Thyroid gland (tissue), 4 donors: ENCODE measurements at regions not wholly inside any gene's neighbourhood (a gene's known extent, or its start where the extent isn't known, plus 50 kb on each side); places are given as distances from the start of the nearest gene placed in this dataset.

Source experiments
- CTCF ChIP-seq, 6 experiments: fragments of 200-600 bp in 3 of 6; fragments of 450-650 bp in 3 of 6; sonication (generic) in 3 of 6; IDR thresholded peaks; one replicate each; pipeline ENCODE4 v1.5.1; 2016 to 2019; ENCODE audit warnings: antibody characterized with exemption in 6 of 6, mild to moderate bottlenecking in 2 of 6, inconsistent platforms in 1 of 6, moderate library complexity in 1 of 6
- POLR2A ChIP-seq, 2 donors: fragments of 450-650 bp; IDR thresholded peaks; one replicate each; pipeline ENCODE4 v1.6.1; 2017; ENCODE audit warnings: antibody characterized with exemption in 2 of 2, mild to moderate bottlenecking in 2 of 2, moderate library complexity in 1 of 2

- TF ChIP-seq CTCF (IDR thresholded peaks at IDR 0.05), result no peak
- no peak for TF ChIP-seq POLR2A (IDR thresholded peaks at IDR 0.05)
Measured at GRCh38 chr4:104870495-104871233, 276.0 kb upstream of the TET2 start.
